ENCODE measurements at regions not wholly inside any gene's neighbourhood (a gene's known extent, or its start where the extent isn't known, plus 50 kb on each side); places are given as distances from the start of the nearest gene placed in this dataset.

GRCh38 chr13:95452375-95452774, 100.1 kb upstream of the CLDN10 start:
- no peak for TF ChIP-seq CTCF (IDR thresholded peaks at IDR 0.05; ENCODE audit: low read depth, low read length, poor library complexity, severe bottlenecking)
- no peak for TF ChIP-seq EZH2phosphoT487 (IDR thresholded peaks at IDR 0.05; ENCODE audit: borderline replicate concordance, low read length)

Data from DOHH2 (cell line).